ENCODE measurements at regions not wholly inside any gene's neighbourhood (a gene's known extent, or its start where the extent isn't known, plus 50 kb on each side); places are given as distances from the start of the nearest gene placed in this dataset.

DNA sequence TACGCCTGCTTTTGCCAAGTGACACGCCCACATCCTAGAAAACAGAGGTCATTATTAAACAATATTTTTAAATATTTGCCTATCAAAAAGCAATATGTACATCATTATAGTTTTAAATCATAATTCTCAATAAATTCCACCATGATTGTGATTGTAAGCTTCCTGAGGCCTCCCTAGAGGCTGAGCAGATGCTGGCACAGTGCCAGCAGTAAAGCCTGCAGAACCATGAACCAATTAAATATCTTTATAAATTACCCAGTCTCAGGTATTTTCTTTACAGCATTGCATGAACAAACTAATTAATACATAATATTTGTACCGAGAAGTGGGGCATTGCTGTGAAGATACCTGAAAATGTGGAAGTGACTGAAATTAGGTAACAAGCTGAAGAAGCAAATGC is 174.7 kb upstream of the TMEM196 start:
- POLR2A ChIA-PET = no interaction called here
- intact Hi-C loops (cut with micrococcal nuclease) = no loop called here

GRCh38 chr7:19944363-19945120 is 171.1 kb upstream of the TMEM196 start:
- no peaks in the 10 kb centered on the region for H3K79me2 ChIP-seq (ENCODE audit: control insufficient read depth, insufficient read depth, low read length)
- TF ChIP-seq POLR2A (IDR thresholded peaks at IDR 0.05; ENCODE audit: low read depth, low read length) (no peak), GATA2 (IDR thresholded peaks at IDR 0.05; ENCODE audit: insufficient read depth, insufficient read length, low read depth, low read length) (no peak), MYC (IDR thresholded peaks at IDR 0.05; ENCODE audit: low read depth, low read length) (no peak), MAX (IDR thresholded peaks at IDR 0.05; ENCODE audit: insufficient read depth, insufficient read length) (no peak), JUN (IDR thresholded peaks at IDR 0.05; ENCODE audit: borderline replicate concordance, insufficient read depth, insufficient read length, low read depth) (no peak), POLR2AphosphoS5 (IDR thresholded peaks at IDR 0.05; ENCODE audit: insufficient read depth, low read depth, low read length) (no peak), EZH2 (IDR thresholded peaks at IDR 0.05; ENCODE audit: borderline replicate concordance, low read depth, low read length, severe bottlenecking) (no peak), FOS (IDR thresholded peaks at IDR 0.05; ENCODE audit: borderline replicate concordance, insufficient read depth, low read length) (no peak)
- TF ChIP-seq, protein P1, sequence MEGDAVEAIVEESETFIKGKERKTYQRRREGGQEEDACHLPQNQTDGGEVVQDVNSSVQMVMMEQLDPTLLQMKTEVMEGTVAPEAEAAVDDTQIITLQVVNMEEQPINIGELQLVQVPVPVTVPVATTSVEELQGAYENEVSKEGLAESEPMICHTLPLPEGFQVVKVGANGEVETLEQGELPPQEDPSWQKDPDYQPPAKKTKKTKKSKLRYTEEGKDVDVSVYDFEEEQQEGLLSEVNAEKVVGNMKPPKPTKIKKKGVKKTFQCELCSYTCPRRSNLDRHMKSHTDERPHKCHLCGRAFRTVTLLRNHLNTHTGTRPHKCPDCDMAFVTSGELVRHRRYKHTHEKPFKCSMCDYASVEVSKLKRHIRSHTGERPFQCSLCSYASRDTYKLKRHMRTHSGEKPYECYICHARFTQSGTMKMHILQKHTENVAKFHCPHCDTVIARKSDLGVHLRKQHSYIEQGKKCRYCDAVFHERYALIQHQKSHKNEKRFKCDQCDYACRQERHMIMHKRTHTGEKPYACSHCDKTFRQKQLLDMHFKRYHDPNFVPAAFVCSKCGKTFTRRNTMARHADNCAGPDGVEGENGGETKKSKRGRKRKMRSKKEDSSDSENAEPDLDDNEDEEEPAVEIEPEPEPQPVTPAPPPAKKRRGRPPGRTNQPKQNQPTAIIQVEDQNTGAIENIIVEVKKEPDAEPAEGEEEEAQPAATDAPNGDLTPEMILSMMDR (IDR thresholded peaks at IDR 0.05; ENCODE audit: extremely low read depth in 1 of 2, insufficient read depth in 1 of 2, low read depth in 1 of 2, low read length in 2 of 2) = no peak
- H3K27ac ChIP-seq (ENCODE audit: insufficient read depth, low read depth, low read length) = no peak overlapping the region
- H4K20me1 ChIP-seq (replicated peaks; ENCODE audit: control insufficient read depth, extremely low read depth, insufficient read depth, low read length) = no peaks in the 10 kb centered on the region
- no peak overlapping the region for H3K4me2 ChIP-seq (ENCODE audit: insufficient read depth, low read length)
- ChIA-PET CTCF (interaction anchor here (0.9 kb wide), 1 partner anchor 25 kb away, joined by 3 read pairs; no protein-coding TSS in a partner anchor), POLR2A (no interaction called here)
- FAIRE-seq = no peak
- no peak overlapping the region for H3K9ac ChIP-seq (replicated peaks; ENCODE audit: extremely low read depth, insufficient read depth, low read length)
- no TSS peak for BruUV-seq (replicated peaks)
- no peaks in the 10 kb centered on the region for H3K9me3 ChIP-seq (replicated peaks; ENCODE audit: control insufficient read depth, insufficient read depth, low read length)
- dilution Hi-C loops (cut with MboI; ENCODE audit: extremely low pct_ligation_motif_present, low sequenced_read_pairs) (no loop called here), intact Hi-C loops (cut with micrococcal nuclease) (no loop called here)
- DNase-seq (ENCODE audit: low read depth, low spot score) = no peak
- no peak overlapping the region for H2AFZ ChIP-seq (ENCODE audit: low read depth, low read length)
- no peaks in the 10 kb centered on the region for H3K9me1 ChIP-seq (replicated peaks; ENCODE audit: control insufficient read depth, extremely low read depth, insufficient read depth, low read length)
- H3K4me3 ChIP-seq (replicated peaks in 1 of 3; ENCODE audit: insufficient read depth in 1 of 3, low read depth in 1 of 3, low read length in 3 of 3) = no peak overlapping the region
- H3K4me1 ChIP-seq (ENCODE audit: control insufficient read depth, extremely low read depth, insufficient read depth, low read length) = no peaks in the 10 kb centered on the region
- H3K27me3 ChIP-seq (ENCODE audit: control insufficient read depth in 2 of 2, insufficient read depth in 2 of 2, low read length in 2 of 2) = no peaks in the 10 kb centered on the region
- H3K36me3 ChIP-seq (ENCODE audit: control insufficient read depth in 2 of 2, extremely low read depth in 1 of 2, insufficient read depth in 2 of 2, low read length in 2 of 2) = no peaks in the 10 kb centered on the region

More for the DNA sequence above, 174.7 kb upstream of the TMEM196 start:
- Histone ChIP-seq H3K4me1 (ENCODE audit: control insufficient read depth, extremely low read depth, insufficient read depth, low read length) (no peaks in the 10 kb centered on the region), H3K9me3 (replicated peaks; ENCODE audit: control insufficient read depth, insufficient read depth, low read length) (no peaks in the 10 kb centered on the region), H4K20me1 (replicated peaks; ENCODE audit: control insufficient read depth, extremely low read depth, insufficient read depth, low read length) (no peaks in the 10 kb centered on the region), H3K4me2 (ENCODE audit: insufficient read depth, low read length) (no peak overlapping the region), H3K9me1 (replicated peaks; ENCODE audit: control insufficient read depth, extremely low read depth, insufficient read depth, low read length) (no peaks in the 10 kb centered on the region), H3K27ac (ENCODE audit: insufficient read depth, low read depth, low read length) (no peak overlapping the region), H3K4me3 (replicated peaks in 1 of 3; ENCODE audit: insufficient read depth in 1 of 3, low read depth in 1 of 3, low read length in 3 of 3) (no peak overlapping the region), H3K9ac (replicated peaks; ENCODE audit: extremely low read depth, insufficient read depth, low read length) (no peak overlapping the region), H3K36me3 (ENCODE audit: control insufficient read depth in 2 of 2, extremely low read depth in 1 of 2, insufficient read depth in 2 of 2, low read length in 2 of 2) (no peaks in the 10 kb centered on the region), H3K79me2 (ENCODE audit: control insufficient read depth, insufficient read depth, low read length) (no peaks in the 10 kb centered on the region), H2AFZ (ENCODE audit: low read depth, low read length) (no peak overlapping the region), H3K27me3 (ENCODE audit: control insufficient read depth in 2 of 2, insufficient read depth in 2 of 2, low read length in 2 of 2) (no peaks in the 10 kb centered on the region)
- no peak for FAIRE-seq
- DNase-seq (ENCODE audit: low read depth, low spot score) = no peak
- no TSS peak for BruUV-seq (replicated peaks)
- dilution Hi-C loops (cut with MboI; ENCODE audit: extremely low pct_ligation_motif_present, low sequenced_read_pairs) = no loop called here
- CTCF ChIA-PET = no interaction called here
- TF ChIP-seq MAX (IDR thresholded peaks at IDR 0.05; ENCODE audit: insufficient read depth, insufficient read length) = no peak
- no peak for TF ChIP-seq FOS (IDR thresholded peaks at IDR 0.05; ENCODE audit: borderline replicate concordance, insufficient read depth, low read length)
- TF ChIP-seq GATA2 (IDR thresholded peaks at IDR 0.05; ENCODE audit: insufficient read depth, insufficient read length, low read depth, low read length) = no peak
